K562 (cell line): ENCODE measurements at regions not wholly inside any gene's neighbourhood (a gene's known extent, or its start where the extent isn't known, plus 50 kb on each side); places are given as distances from the start of the nearest gene placed in this dataset.

ENCODE experiments used
- EP300 ChIP-seq: IDR thresholded peaks from 2 replicates; pipeline ENCODE4 v1.6.1; 2012; ENCODE audit warnings: low read length, improper control_type of control experiment
- HSF4 ChIP-seq: fragments of 250-450 bp; sonication (Bioruptor Pico); IDR thresholded peaks from 2 replicates; pipeline ENCODE4 v2.1.2; 2022; ENCODE audit warnings: mild to moderate bottlenecking, moderate library complexity, borderline replicate concordance
- RFX5 ChIP-seq: IDR thresholded peaks from 2 replicates; pipeline ENCODE4 v1.6.1; 2011; ENCODE audit warnings: low read depth, mild to moderate bottlenecking, improper control_type of control experiment, low read length
- TF ChIP-seq, protein P1 (sequence below): sonication (generic); formaldehyde crosslinking; IDR thresholded peaks from 2 replicates; pipeline ENCODE4 v1.8.0; 2022; ENCODE audit warnings: missing genetic modification reagents, mild to moderate bottlenecking, borderline replicate concordance
- TF ChIP-seq, protein P2 (sequence below), 2 experiments: fragments of 450-650 bp in 1 of 2; sonication (generic) in 1 of 2; formaldehyde crosslinking in 1 of 2; IDR thresholded peaks; 2 replicates each; pipeline versions ENCODE4 v1.7.1 to v1.9.0; 2016 to 2022; ENCODE audit warnings: inconsistent platforms in 1 of 2, mild to moderate bottlenecking in 1 of 2, missing genetic modification reagents in 1 of 2

DNA sequence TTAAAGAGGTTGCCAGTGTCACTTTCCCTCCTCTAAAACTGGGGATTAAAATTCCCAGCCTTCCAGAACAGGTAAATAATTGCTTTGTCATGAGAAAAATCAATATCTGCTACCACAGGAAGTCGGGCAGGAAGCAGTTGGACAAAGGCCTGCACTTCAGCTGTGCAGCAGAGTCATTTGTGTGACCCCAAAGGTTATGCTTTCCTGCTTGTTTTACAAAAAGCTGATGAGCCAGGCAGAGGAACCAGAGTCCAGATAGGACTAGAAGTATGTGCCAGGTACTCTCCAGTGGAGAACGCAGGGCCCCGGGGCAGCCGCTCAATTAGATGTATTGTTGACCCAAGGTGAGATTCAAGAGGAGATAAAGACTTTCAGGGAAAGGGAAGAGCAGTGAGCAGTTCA is 117.1 kb upstream of the FRMD6 start:
- TF ChIP-seq HSF4, result no peak
- no peak for TF ChIP-seq EP300
- TF ChIP-seq, protein P1, sequence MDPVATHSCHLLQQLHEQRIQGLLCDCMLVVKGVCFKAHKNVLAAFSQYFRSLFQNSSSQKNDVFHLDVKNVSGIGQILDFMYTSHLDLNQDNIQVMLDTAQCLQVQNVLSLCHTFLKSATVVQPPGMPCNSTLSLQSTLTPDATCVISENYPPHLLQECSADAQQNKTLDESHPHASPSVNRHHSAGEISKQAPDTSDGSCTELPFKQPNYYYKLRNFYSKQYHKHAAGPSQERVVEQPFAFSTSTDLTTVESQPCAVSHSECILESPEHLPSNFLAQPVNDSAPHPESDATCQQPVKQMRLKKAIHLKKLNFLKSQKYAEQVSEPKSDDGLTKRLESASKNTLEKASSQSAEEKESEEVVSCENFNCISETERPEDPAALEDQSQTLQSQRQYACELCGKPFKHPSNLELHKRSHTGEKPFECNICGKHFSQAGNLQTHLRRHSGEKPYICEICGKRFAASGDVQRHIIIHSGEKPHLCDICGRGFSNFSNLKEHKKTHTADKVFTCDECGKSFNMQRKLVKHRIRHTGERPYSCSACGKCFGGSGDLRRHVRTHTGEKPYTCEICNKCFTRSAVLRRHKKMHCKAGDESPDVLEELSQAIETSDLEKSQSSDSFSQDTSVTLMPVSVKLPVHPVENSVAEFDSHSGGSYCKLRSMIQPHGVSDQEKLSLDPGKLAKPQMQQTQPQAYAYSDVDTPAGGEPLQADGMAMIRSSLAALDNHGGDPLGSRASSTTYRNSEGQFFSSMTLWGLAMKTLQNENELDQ (CRISPR knock-in tag), result no peak
- TF ChIP-seq, protein P2, sequence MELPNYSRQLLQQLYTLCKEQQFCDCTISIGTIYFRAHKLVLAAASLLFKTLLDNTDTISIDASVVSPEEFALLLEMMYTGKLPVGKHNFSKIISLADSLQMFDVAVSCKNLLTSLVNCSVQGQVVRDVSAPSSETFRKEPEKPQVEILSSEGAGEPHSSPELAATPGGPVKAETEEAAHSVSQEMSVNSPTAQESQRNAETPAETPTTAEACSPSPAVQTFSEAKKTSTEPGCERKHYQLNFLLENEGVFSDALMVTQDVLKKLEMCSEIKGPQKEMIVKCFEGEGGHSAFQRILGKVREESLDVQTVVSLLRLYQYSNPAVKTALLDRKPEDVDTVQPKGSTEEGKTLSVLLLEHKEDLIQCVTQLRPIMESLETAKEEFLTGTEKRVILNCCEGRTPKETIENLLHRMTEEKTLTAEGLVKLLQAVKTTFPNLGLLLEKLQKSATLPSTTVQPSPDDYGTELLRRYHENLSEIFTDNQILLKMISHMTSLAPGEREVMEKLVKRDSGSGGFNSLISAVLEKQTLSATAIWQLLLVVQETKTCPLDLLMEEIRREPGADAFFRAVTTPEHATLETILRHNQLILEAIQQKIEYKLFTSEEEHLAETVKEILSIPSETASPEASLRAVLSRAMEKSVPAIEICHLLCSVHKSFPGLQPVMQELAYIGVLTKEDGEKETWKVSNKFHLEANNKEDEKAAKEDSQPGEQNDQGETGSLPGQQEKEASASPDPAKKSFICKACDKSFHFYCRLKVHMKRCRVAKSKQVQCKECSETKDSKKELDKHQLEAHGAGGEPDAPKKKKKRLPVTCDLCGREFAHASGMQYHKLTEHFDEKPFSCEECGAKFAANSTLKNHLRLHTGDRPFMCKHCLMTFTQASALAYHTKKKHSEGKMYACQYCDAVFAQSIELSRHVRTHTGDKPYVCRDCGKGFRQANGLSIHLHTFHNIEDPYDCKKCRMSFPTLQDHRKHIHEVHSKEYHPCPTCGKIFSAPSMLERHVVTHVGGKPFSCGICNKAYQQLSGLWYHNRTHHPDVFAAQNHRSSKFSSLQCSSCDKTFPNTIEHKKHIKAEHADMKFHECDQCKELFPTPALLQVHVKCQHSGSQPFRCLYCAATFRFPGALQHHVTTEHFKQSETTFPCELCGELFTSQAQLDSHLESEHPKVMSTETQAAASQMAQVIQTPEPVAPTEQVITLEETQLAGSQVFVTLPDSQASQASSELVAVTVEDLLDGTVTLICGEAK (IDR thresholded peaks at IDR 0.05), result no peak
- TF ChIP-seq, protein P2 (CRISPR knock-in tag; IDR thresholded peaks at IDR 0.05), result no peak
- TF ChIP-seq RFX5, result no peak
